ENCODE measurements at regions not wholly inside any gene's neighbourhood (a gene's known extent, or its start where the extent isn't known, plus 50 kb on each side); places are given as distances from the start of the nearest gene placed in this dataset.

- Histone ChIP-seq H3K9me3 (ENCODE audit: control insufficient read depth, insufficient read depth, low read length) (no peaks in the 10 kb centered on the region), H3K4me3 (ENCODE audit: low read length) (no peak overlapping the region), H3K27me3 (ENCODE audit: control insufficient read depth, insufficient read depth, low read length) (no peaks in the 10 kb centered on the region), H3K36me3 (ENCODE audit: control insufficient read depth, insufficient read depth, low read length) (no peaks in the 10 kb centered on the region), H3K4me1 (ENCODE audit: control insufficient read depth, insufficient read depth, low read length) (no peaks in the 10 kb centered on the region), H3K27ac (ENCODE audit: low read length) (no peak overlapping the region)
- WGBS (ENCODE audit: insufficient coverage, insufficient read length): no CpG with 5 or more reads among the region's 3 CpGs
- DNase-seq (ENCODE audit: low read depth, low spot score): no peak
Measured at GRCh38 chr3:181569356-181569940, 142.3 kb upstream of the SOX2 start.

- Histone ChIP-seq H3K4me3 (ENCODE audit: low read length) (no peak overlapping the region), H3K27me3 (ENCODE audit: control insufficient read depth, insufficient read depth, low read length) (no peaks in the 10 kb centered on the region), H3K27ac (ENCODE audit: low read length) (no peak overlapping the region), H3K9me3 (ENCODE audit: control insufficient read depth, insufficient read depth, low read length) (no peaks in the 10 kb centered on the region), H3K4me1 (ENCODE audit: control insufficient read depth, insufficient read depth, low read length) (no peaks in the 10 kb centered on the region), H3K36me3 (ENCODE audit: control insufficient read depth, insufficient read depth, low read length) (no peaks in the 10 kb centered on the region)
- WGBS (ENCODE audit: insufficient coverage, insufficient read length): no CpG with 5 or more reads among the region's 3 CpGs
- no peak for DNase-seq (ENCODE audit: low read depth, low spot score)
Measured at GRCh38 chr3:181568693-181569092, 143.0 kb upstream of the SOX2 start.

- WGBS (ENCODE audit: insufficient coverage, insufficient read length): no CpG with 5 or more reads among the region's 3 CpGs
- Histone ChIP-seq H3K4me3 (ENCODE audit: low read length) (no peak overlapping the region), H3K27me3 (ENCODE audit: control insufficient read depth, insufficient read depth, low read length) (no peaks in the 10 kb centered on the region), H3K4me1 (ENCODE audit: control insufficient read depth, insufficient read depth, low read length) (no peaks in the 10 kb centered on the region), H3K27ac (ENCODE audit: low read length) (no peak overlapping the region), H3K36me3 (ENCODE audit: control insufficient read depth, insufficient read depth, low read length) (no peaks in the 10 kb centered on the region), H3K9me3 (ENCODE audit: control insufficient read depth, insufficient read depth, low read length) (no peaks in the 10 kb centered on the region)
- DNase-seq (ENCODE audit: low read depth, low spot score): no peak
Measured at GRCh38 chr3:181568248-181568647, 143.5 kb upstream of the SOX2 start.

GRCh38 chr3:181567311-181568075 lies 144.2 kb upstream of the SOX2 start:
- Histone ChIP-seq H3K27ac (ENCODE audit: low read length) (no peak overlapping the region), H3K36me3 (ENCODE audit: control insufficient read depth, insufficient read depth, low read length) (no peaks in the 10 kb centered on the region), H3K4me3 (ENCODE audit: low read length) (no peak overlapping the region), H3K27me3 (ENCODE audit: control insufficient read depth, insufficient read depth, low read length) (no peaks in the 10 kb centered on the region), H3K4me1 (ENCODE audit: control insufficient read depth, insufficient read depth, low read length) (no peaks in the 10 kb centered on the region), H3K9me3 (ENCODE audit: control insufficient read depth, insufficient read depth, low read length) (no peaks in the 10 kb centered on the region)
- DNase-seq (ENCODE audit: low read depth, low spot score): no peak
- WGBS (ENCODE audit: insufficient coverage, insufficient read length): no CpG with 5 or more reads among the region's 6 CpGs

- no peak for DNase-seq (ENCODE audit: low read depth, low spot score)
- WGBS (ENCODE audit: insufficient coverage, insufficient read length): no CpG with 5 or more reads among the region's 3 CpGs
- H3K27me3 ChIP-seq (ENCODE audit: control insufficient read depth, insufficient read depth, low read length): no peaks in the 10 kb centered on the region
Measured at GRCh38 chr3:181565416-181565815, 146.3 kb upstream of the SOX2 start.

GRCh38 chr3:181564222-181564621 lies 147.5 kb upstream of the SOX2 start:
- Histone ChIP-seq H3K27me3 (ENCODE audit: control insufficient read depth, insufficient read depth, low read length) (no peaks in the 10 kb centered on the region), H3K4me3 (ENCODE audit: low read length) (no peak overlapping the region), H3K4me1 (ENCODE audit: control insufficient read depth, insufficient read depth, low read length) (no peaks in the 10 kb centered on the region), H3K9me3 (ENCODE audit: control insufficient read depth, insufficient read depth, low read length) (no peaks in the 10 kb centered on the region), H3K36me3 (ENCODE audit: control insufficient read depth, insufficient read depth, low read length) (no peaks in the 10 kb centered on the region), H3K27ac (ENCODE audit: low read length) (no peak overlapping the region)
- WGBS (ENCODE audit: insufficient coverage, insufficient read length): no CpG with 5 or more reads among the region's 1 CpG
- no peak for DNase-seq (ENCODE audit: low read depth, low spot score)

More at GRCh38 chr3:181565416-181565815, 146.3 kb upstream of the SOX2 start:
- H3K9me3 ChIP-seq (ENCODE audit: control insufficient read depth, insufficient read depth, low read length): no peaks in the 10 kb centered on the region
- no peaks in the 10 kb centered on the region for H3K36me3 ChIP-seq (ENCODE audit: control insufficient read depth, insufficient read depth, low read length)
- H3K4me3 ChIP-seq (ENCODE audit: low read length): no peak overlapping the region
- no peak overlapping the region for H3K27ac ChIP-seq (ENCODE audit: low read length)
- no peaks in the 10 kb centered on the region for H3K4me1 ChIP-seq (ENCODE audit: control insufficient read depth, insufficient read depth, low read length)

GRCh38 chr3:181561139-181562031 lies 150.3 kb upstream of the SOX2 start:
- no peaks in the 10 kb centered on the region for H3K36me3 ChIP-seq (ENCODE audit: control insufficient read depth, insufficient read depth, low read length)
- no peaks in the 10 kb centered on the region for H3K9me3 ChIP-seq (ENCODE audit: control insufficient read depth, insufficient read depth, low read length)
- no peak overlapping the region for H3K4me3 ChIP-seq (ENCODE audit: low read length)
- DNase-seq (ENCODE audit: low read depth, low spot score): no peak
- H3K4me1 ChIP-seq (ENCODE audit: control insufficient read depth, insufficient read depth, low read length): no peaks in the 10 kb centered on the region
- no peak overlapping the region for H3K27ac ChIP-seq (ENCODE audit: low read length)
- H3K27me3 ChIP-seq (ENCODE audit: control insufficient read depth, insufficient read depth, low read length): no peaks in the 10 kb centered on the region
- no CpG with 5 or more reads among the region's 12 CpGs for WGBS (ENCODE audit: insufficient coverage, insufficient read length)

GRCh38 chr3:181558870-181559269 lies 152.9 kb upstream of the SOX2 start:
- no peaks in the 10 kb centered on the region for H3K9me3 ChIP-seq (ENCODE audit: control insufficient read depth, insufficient read depth, low read length)
- no peaks in the 10 kb centered on the region for H3K27me3 ChIP-seq (ENCODE audit: control insufficient read depth, insufficient read depth, low read length)
- DNase-seq (ENCODE audit: low read depth, low spot score): no peak
- no peaks in the 10 kb centered on the region for H3K36me3 ChIP-seq (ENCODE audit: control insufficient read depth, insufficient read depth, low read length)
- no peak overlapping the region for H3K27ac ChIP-seq (ENCODE audit: low read length)
- no CpG with 5 or more reads among the region's 2 CpGs for WGBS (ENCODE audit: insufficient coverage, insufficient read length)
- no peak overlapping the region for H3K4me3 ChIP-seq (ENCODE audit: low read length)
- H3K4me1 ChIP-seq (ENCODE audit: control insufficient read depth, insufficient read depth, low read length): no peaks in the 10 kb centered on the region

- Histone ChIP-seq H3K36me3 (ENCODE audit: control insufficient read depth, insufficient read depth, low read length) (no peaks in the 10 kb centered on the region), H3K4me1 (ENCODE audit: control insufficient read depth, insufficient read depth, low read length) (no peaks in the 10 kb centered on the region), H3K9me3 (ENCODE audit: control insufficient read depth, insufficient read depth, low read length) (no peaks in the 10 kb centered on the region), H3K27ac (ENCODE audit: low read length) (no peak overlapping the region), H3K27me3 (ENCODE audit: control insufficient read depth, insufficient read depth, low read length) (no peaks in the 10 kb centered on the region), H3K4me3 (ENCODE audit: low read length) (no peak overlapping the region)
- no CpG with 5 or more reads among the region's 3 CpGs for WGBS (ENCODE audit: insufficient coverage, insufficient read length)
- no peak for DNase-seq (ENCODE audit: low read depth, low spot score)
Measured at GRCh38 chr3:181555681-181556080, 156.0 kb upstream of the SOX2 start.

GRCh38 chr3:181554233-181554765 lies 157.4 kb upstream of the SOX2 start:
- Histone ChIP-seq H3K27ac (ENCODE audit: low read length) (no peak overlapping the region), H3K36me3 (ENCODE audit: control insufficient read depth, insufficient read depth, low read length) (no peaks in the 10 kb centered on the region), H3K4me1 (ENCODE audit: control insufficient read depth, insufficient read depth, low read length) (no peaks in the 10 kb centered on the region), H3K27me3 (ENCODE audit: control insufficient read depth, insufficient read depth, low read length) (no peaks in the 10 kb centered on the region), H3K4me3 (ENCODE audit: low read length) (no peak overlapping the region), H3K9me3 (ENCODE audit: control insufficient read depth, insufficient read depth, low read length) (no peaks in the 10 kb centered on the region)
- no peak for DNase-seq (ENCODE audit: low read depth, low spot score)
